ENCODE measurements at regions not wholly inside any gene's neighbourhood (a gene's known extent, or its start where the extent isn't known, plus 50 kb on each side); places are given as distances from the start of the nearest gene placed in this dataset.

DNA sequence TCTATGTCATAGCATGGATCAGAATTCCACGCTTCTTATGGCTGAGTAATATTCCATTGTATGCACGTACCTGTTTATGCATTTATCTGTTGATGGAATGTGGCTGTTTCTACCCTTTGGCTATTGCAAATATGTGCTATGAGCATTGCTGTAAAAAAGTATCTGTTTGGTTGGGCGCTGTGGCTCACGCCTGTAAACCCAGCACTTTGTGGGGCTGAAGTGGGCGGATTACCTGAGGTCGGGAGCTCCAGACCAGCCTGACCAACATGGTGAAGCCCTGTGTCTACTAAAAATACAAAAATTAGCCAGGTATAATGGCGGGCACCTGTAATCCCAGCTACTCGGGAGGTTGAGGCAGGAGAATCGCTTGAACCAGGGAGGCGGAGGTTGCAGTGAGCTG lies 182.4 kb downstream of the BCAS1 start:
- TF ChIP-seq, protein P1, sequence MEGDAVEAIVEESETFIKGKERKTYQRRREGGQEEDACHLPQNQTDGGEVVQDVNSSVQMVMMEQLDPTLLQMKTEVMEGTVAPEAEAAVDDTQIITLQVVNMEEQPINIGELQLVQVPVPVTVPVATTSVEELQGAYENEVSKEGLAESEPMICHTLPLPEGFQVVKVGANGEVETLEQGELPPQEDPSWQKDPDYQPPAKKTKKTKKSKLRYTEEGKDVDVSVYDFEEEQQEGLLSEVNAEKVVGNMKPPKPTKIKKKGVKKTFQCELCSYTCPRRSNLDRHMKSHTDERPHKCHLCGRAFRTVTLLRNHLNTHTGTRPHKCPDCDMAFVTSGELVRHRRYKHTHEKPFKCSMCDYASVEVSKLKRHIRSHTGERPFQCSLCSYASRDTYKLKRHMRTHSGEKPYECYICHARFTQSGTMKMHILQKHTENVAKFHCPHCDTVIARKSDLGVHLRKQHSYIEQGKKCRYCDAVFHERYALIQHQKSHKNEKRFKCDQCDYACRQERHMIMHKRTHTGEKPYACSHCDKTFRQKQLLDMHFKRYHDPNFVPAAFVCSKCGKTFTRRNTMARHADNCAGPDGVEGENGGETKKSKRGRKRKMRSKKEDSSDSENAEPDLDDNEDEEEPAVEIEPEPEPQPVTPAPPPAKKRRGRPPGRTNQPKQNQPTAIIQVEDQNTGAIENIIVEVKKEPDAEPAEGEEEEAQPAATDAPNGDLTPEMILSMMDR (IDR thresholded peaks at IDR 0.05) = no peak
- no peak for TF ChIP-seq EP300 (IDR thresholded peaks at IDR 0.05)
